GM12878 (cell line): ENCODE measurements at regions not wholly inside any gene's neighbourhood (a gene's known extent, or its start where the extent isn't known, plus 50 kb on each side); places are given as distances from the start of the nearest gene placed in this dataset.

Source experiments
- ATAC-seq: fragments of 200-7000 bp; cut with Tn5 transposase; 3 replicates; pipeline ENCODE4 v1.9.1; 2020; ENCODE audit warnings: mild to moderate bottlenecking, moderate library complexity
- BruUV-seq: library from RNA; stranded (reverse); fragments of 400-500 nt; replicated peaks from 2 replicates; lab custom pipeline; 2021; lab: Mats Ljungman, UMichigan
- CTCF ChIA-PET: fragments of 300-600 bp; sonication (Branson Sonifier 250); formaldehyde crosslinking; extraction: SDS; loops from one replicate; lab custom pipeline; 2021; ENCODE audit warnings: inconsistent platforms; lab: Yijun Ruan, JAX
- POLR2A ChIA-PET: fragments of 350-600 bp; formaldehyde crosslinking; extraction: SDS; loops from one replicate; lab custom pipeline; 2021; ENCODE audit warnings: inconsistent platforms; lab: Charles Lee
- RAD21 ChIA-PET: fragments of 300-600 bp; sonication (Branson Sonifier 250); formaldehyde crosslinking; loops from one replicate; lab custom pipeline; 2023; ENCODE audit warnings: antibody characterized with exemption; ENCODE audit not compliant: unreplicated experiment; lab: Charles Lee
- SMC1A ChIA-PET: fragments of 300-600 bp; sonication (Branson Sonifier 250); formaldehyde crosslinking; loops from one replicate; lab custom pipeline; 2023; ENCODE audit not compliant: unreplicated experiment, uncharacterized antibody; lab: Charles Lee
- DNase-seq: peaks from one replicate; pipeline ENCODE4 v3.0.0-alpha.2; 2011; ENCODE audit warnings: low read depth, low spot score
- FAIRE-seq: peaks from 3 replicates; lab custom pipeline; 2011; peaks lifted over from hg19 to GRCh38; lab: Jason Lieb, UNC
- H2AFZ ChIP-seq: 2 replicates; pipeline ENCODE4 v1.6.0; 2011; ENCODE audit warnings: low read depth, low read length, control low read depth; ENCODE audit not compliant: control insufficient read depth
- H3K27ac ChIP-seq: 2 replicates; pipeline ENCODE4 v1.5.1; 2011; ENCODE audit warnings: control low read depth; ENCODE audit not compliant: control insufficient read depth, insufficient read depth
- H3K27me3 ChIP-seq, 2 experiments: replicated peaks in 1 of 2; 2 replicates each; pipeline versions ENCODE4 v1.6.0 to v1.6.1; 2011; ENCODE audit warnings: low read length in 1 of 2; ENCODE audit not compliant: control insufficient read depth in 2 of 2, insufficient read depth in 2 of 2
- H3K36me3 ChIP-seq, 2 experiments: 2 replicates each; pipeline ENCODE4 v1.5.1; 2011; ENCODE audit warnings: low read length in 1 of 2; ENCODE audit not compliant: control insufficient read depth in 2 of 2, insufficient read depth in 2 of 2
- H3K4me1 ChIP-seq: 2 replicates; pipeline ENCODE4 v1.6.1; 2011; ENCODE audit warnings: mild to moderate bottlenecking, low read length, moderate library complexity, mixed read lengths; ENCODE audit not compliant: control insufficient read depth, insufficient read depth
- H3K4me2 ChIP-seq: 2 replicates; pipeline ENCODE4 v1.6.0; 2011; ENCODE audit warnings: control low read depth; ENCODE audit not compliant: control insufficient read depth, insufficient read depth
- H3K4me3 ChIP-seq: fragments of 200-600 bp; sonication (generic); 2 replicates; pipeline ENCODE4 v1.5.1; 2016
- H3K79me2 ChIP-seq: 2 replicates; pipeline ENCODE4 v1.6.0; 2011; ENCODE audit warnings: low read length; ENCODE audit not compliant: control insufficient read depth, insufficient read depth
- H3K9ac ChIP-seq: 2 replicates; pipeline ENCODE4 v1.8.0; 2011; ENCODE audit warnings: low read length, control low read depth, mixed read lengths; ENCODE audit not compliant: control insufficient read depth, insufficient read depth
- H3K9me3 ChIP-seq: replicated peaks from 3 replicates; pipeline ENCODE4 v1.5.1; 2011; ENCODE audit warnings: mild to moderate bottlenecking, low read length; ENCODE audit not compliant: control insufficient read depth, insufficient read depth
- H4K20me1 ChIP-seq: 2 replicates; pipeline ENCODE4 v1.6.0; 2011; ENCODE audit not compliant: control insufficient read depth, insufficient read depth
- CEBPZ ChIP-seq: fragments of 150-350 bp; IDR thresholded peaks from 2 replicates; pipeline ENCODE4 v1.6.1; 2016; ENCODE audit warnings: low read depth, low read length
- JUND ChIP-seq: IDR thresholded peaks from 2 replicates; pipeline ENCODE4 v1.6.1; 2012; ENCODE audit warnings: low read depth, mild to moderate bottlenecking, low read length, improper control_type of control experiment, moderate library complexity
- MLLT1 ChIP-seq: fragments of 450-650 bp; IDR thresholded peaks from 2 replicates; pipeline ENCODE4 v1.6.1; 2016; ENCODE audit warnings: mild to moderate bottlenecking
- NFYB ChIP-seq: IDR thresholded peaks from 2 replicates; pipeline ENCODE4 v1.6.1; 2011; ENCODE audit warnings: low read depth, mild to moderate bottlenecking, low read length, improper control_type of control experiment, moderate library complexity; ENCODE audit not compliant: insufficient read depth
- PAX5 ChIP-seq: IDR thresholded peaks from 2 replicates; pipeline ENCODE4 v1.6.1; 2011; ENCODE audit warnings: low read depth, low read length, borderline replicate concordance
- RB1 ChIP-seq: fragments of 450-650 bp; formaldehyde crosslinking; IDR thresholded peaks from 2 replicates; pipeline ENCODE4 v1.6.1; 2017; ENCODE audit warnings: mild to moderate bottlenecking, borderline replicate concordance
- RELA ChIP-seq: fragments of 450-650 bp; IDR thresholded peaks from 2 replicates; pipeline ENCODE4 v1.8.0; 2014; ENCODE audit warnings: borderline replicate concordance; ENCODE audit not compliant: partially characterized antibody
- REST ChIP-seq: IDR thresholded peaks from 2 replicates; pipeline ENCODE4 v1.6.1; 2012; ENCODE audit warnings: mild to moderate bottlenecking, low read depth, low read length
- SMC3 ChIP-seq: IDR thresholded peaks from 2 replicates; pipeline ENCODE4 v1.6.1; 2011; ENCODE audit warnings: low read length, improper control_type of control experiment, borderline replicate concordance
- SRF ChIP-seq, 2 experiments: IDR thresholded peaks; 2 replicates each; pipeline ENCODE4 v1.6.1; 2011; ENCODE audit warnings: low read depth in 2 of 2, low read length in 2 of 2, mild to moderate bottlenecking in 1 of 2, moderate library complexity in 1 of 2
- STAT3 ChIP-seq: IDR thresholded peaks from 2 replicates; pipeline ENCODE4 v1.6.1; 2011; ENCODE audit warnings: low read depth, low read length, improper control_type of control experiment
- WGBS: methylation state at CpG from one replicate; pipeline ENCODE4 v1.1.6; 2016; ENCODE audit warnings: low lambda C conversion rate; ENCODE audit not compliant: insufficient replicate concordance, insufficient coverage; ENCODE audit errors: missing lambda C conversion rate; 5-methylcytosine and 5-hydroxymethylcytosine counted together
- in situ Hi-C: fragments of 300-500 bp; cut with MboI; formaldehyde crosslinking; loops from 9 replicates; pipeline ENCODE4 v1.14.3; 2018; ENCODE audit warnings: mixed read lengths
- intact Hi-C: fragments of 100-400 bp; cut with micrococcal nuclease; formaldehyde crosslinking; loops from one replicate; pipeline ENCODE4 v1.14.2; 2022; ENCODE audit not compliant: unreplicated experiment
- TF ChIP-seq, protein P1 (sequence below): fragments of 450-650 bp; IDR thresholded peaks from 2 replicates; pipeline ENCODE4 v1.6.1; 2016; ENCODE audit warnings: mild to moderate bottlenecking

GRCh38 chr2:20935168-20935775, 108.6 kb downstream of the APOB start:
- no TSS peak for BruUV-seq
- in situ Hi-C loops: no loop called here
- Histone ChIP-seq H3K27ac (no peak overlapping the region), H3K4me2 (no peak overlapping the region), H2AFZ (no peak overlapping the region), H3K4me3 (no peak overlapping the region), H3K79me2 (no peaks in the 10 kb centered on the region), H3K27me3 (peaks cover 2 to 5% of the 10 kb centered on the region in 2 experiments; a peak in 2 of 4 replicates), H3K36me3 (no peaks in the 10 kb centered on the region), H3K4me1 (no peaks in the 10 kb centered on the region)
- ATAC-seq (no peak), FAIRE-seq (no peak)
- 31% methylated on average over 11 of the region's 11 CpGs for WGBS
- intact Hi-C loops: no loop called here
- POLR2A ChIA-PET: no interaction called here
- CTCF ChIA-PET: no interaction called here
- TF ChIP-seq RB1 (no peak), REST (no peak), STAT3 (no peak), PAX5 (no peak), NFYB (no peak), SRF (IDR thresholded peaks at IDR 0.05; ENCODE audit: low read depth in 2 of 2, low read length in 2 of 2) (no peak), MLLT1 (no peak), CEBPZ (no peak), SMC3 (no peak), JUND (no peak), RELA (no peak)
- TF ChIP-seq, protein P1, sequence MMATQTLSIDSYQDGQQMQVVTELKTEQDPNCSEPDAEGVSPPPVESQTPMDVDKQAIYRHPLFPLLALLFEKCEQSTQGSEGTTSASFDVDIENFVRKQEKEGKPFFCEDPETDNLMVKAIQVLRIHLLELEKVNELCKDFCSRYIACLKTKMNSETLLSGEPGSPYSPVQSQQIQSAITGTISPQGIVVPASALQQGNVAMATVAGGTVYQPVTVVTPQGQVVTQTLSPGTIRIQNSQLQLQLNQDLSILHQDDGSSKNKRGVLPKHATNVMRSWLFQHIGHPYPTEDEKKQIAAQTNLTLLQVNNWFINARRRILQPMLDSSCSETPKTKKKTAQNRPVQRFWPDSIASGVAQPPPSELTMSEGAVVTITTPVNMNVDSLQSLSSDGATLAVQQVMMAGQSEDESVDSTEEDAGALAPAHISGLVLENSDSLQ: no peak
- TF ChIP-seq, all 136 proteins: peak for 0
- DNase-seq: no peak
- SMC1A ChIA-PET: no interaction called here
- H3K9me3 ChIP-seq: no peaks in the 10 kb centered on the region
- H4K20me1 ChIP-seq: no peaks in the 10 kb centered on the region
- RAD21 ChIA-PET: no interaction called here
- H3K9ac ChIP-seq: no peak overlapping the region
